ENCODE measurements at regions not wholly inside any gene's neighbourhood (a gene's known extent, or its start where the extent isn't known, plus 50 kb on each side); places are given as distances from the start of the nearest gene placed in this dataset.

DNA sequence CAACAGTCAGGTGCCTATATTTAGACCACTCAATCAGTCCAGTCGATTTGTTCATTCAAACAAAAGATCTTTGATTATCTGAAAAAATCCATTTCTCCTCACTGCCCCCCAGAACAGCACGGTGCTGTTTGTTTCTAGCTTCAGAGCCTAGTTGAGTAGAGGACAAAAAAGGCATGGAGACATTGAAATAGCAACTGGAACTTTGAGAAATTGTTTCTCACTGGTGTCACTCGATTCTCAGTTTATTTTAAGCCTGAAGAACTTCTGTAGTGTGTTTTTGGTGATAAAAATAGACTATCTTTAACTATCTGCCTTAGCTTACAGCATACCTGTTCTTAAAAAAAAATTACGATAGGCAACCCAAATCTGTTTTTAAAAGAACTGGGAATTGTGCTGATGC is 67.1 kb downstream of the ARHGAP35 start:
- TF ChIP-seq, protein P1, sequence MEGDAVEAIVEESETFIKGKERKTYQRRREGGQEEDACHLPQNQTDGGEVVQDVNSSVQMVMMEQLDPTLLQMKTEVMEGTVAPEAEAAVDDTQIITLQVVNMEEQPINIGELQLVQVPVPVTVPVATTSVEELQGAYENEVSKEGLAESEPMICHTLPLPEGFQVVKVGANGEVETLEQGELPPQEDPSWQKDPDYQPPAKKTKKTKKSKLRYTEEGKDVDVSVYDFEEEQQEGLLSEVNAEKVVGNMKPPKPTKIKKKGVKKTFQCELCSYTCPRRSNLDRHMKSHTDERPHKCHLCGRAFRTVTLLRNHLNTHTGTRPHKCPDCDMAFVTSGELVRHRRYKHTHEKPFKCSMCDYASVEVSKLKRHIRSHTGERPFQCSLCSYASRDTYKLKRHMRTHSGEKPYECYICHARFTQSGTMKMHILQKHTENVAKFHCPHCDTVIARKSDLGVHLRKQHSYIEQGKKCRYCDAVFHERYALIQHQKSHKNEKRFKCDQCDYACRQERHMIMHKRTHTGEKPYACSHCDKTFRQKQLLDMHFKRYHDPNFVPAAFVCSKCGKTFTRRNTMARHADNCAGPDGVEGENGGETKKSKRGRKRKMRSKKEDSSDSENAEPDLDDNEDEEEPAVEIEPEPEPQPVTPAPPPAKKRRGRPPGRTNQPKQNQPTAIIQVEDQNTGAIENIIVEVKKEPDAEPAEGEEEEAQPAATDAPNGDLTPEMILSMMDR (IDR thresholded peaks at IDR 0.05), result no peak
- no peak for DNase-seq (ENCODE audit: low spot score)
- ATAC-seq (ENCODE audit: low FRiP score), result no peak

DNA sequence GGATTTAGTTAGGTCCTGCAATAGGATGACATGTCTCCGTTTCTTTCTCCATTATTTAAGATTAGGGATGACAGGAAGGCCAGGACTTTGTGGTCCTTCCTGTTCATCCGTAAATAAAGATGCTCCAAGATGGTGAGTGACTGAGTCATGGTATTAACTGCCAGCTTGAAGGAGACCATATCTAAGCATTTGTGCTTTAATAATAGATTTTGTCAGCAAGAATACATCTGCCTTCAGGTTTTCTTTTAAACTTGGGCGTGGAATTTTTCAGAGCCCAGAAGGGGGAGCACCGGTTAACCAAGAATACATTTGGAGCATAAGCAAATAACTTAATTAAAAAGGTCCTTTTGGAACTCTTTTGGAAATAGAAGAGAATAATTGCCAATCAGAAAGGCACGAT is 68.2 kb downstream of the ARHGAP35 start:
- DNase-seq (ENCODE audit: low spot score) (no peak), ATAC-seq (ENCODE audit: low FRiP score) (no peak)
- TF ChIP-seq, protein P1 (IDR thresholded peaks at IDR 0.05), result no peak

DNA sequence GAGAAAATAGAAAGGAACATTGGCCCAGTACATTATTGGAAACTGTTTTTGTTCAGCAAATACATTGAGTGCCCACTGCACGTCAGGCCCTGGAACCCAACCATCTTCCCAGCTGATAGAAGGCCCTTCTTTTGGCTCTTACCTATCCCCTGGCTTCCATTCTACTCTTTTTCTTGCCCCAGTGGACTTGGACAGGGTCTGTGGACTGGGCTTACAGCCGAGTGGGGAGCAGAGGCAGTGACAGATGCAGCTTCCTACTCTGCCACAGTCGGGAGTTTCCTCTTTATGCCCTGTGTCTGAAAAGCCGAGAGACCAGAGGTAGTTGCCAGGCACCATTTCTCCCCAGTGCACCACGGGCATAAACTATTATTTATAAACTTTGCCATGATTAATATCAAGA is 70.4 kb downstream of the ARHGAP35 start:
- TF ChIP-seq, protein P1 (IDR thresholded peaks at IDR 0.05), result no peak
- ATAC-seq (ENCODE audit: low FRiP score), result no peak

DNA sequence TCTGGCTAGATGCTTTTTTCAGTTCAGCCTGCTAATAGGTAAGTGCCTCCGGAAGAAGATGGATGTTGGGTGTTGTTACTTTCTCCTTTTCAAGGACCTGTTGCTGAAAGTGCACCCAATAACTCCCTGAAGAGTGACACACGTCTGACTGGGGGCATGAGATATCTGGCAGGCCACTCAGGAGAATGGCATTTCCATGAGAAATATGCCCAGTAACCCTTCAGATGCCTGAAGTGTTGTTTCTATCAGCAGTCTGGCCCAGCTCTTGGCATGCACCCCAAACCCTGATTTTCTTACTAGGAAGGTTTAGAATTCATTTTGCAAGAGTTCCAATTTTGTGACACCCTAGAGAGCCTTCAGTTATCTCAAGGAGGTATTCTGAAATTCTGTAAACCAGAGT is 71.5 kb downstream of the ARHGAP35 start:
- no peak for DNase-seq (ENCODE audit: low spot score)
- TF ChIP-seq, protein P1 (IDR thresholded peaks at IDR 0.05), result no peak
- no peak for ATAC-seq (ENCODE audit: low FRiP score)

More for the DNA sequence above, 70.4 kb downstream of the ARHGAP35 start:
- DNase-seq (ENCODE audit: low spot score), result no peak

DNA sequence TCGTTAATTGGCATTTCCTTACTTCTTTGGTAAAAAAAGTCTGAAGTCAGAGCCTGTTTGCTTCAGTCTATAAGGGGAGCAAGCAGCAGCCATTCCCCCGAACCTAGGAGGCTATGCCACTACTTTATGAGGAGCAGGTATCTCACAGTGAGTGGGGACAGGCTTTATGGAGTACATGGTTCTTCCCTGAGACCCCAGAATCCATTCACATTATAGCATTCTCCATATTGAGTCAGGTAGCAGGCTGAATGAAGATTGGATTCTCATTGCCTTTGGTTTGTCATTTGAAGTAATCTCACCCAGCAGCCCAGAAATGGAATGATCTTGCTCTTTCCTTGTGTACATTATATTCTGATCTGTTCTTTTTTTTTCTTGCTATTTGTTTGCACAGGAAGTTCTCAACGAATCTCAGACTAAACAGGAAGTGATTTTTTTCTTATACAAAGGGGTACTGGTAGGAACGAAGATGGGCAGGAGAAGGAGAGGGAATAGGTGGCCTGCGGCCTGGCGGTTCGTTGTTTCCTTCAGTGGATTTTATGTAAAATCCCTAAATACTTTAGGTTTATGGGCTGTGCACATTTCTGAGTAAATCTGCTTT is 74.4 kb downstream of the ARHGAP35 start:
- ATAC-seq (ENCODE audit: low FRiP score), result no peak

DNA sequence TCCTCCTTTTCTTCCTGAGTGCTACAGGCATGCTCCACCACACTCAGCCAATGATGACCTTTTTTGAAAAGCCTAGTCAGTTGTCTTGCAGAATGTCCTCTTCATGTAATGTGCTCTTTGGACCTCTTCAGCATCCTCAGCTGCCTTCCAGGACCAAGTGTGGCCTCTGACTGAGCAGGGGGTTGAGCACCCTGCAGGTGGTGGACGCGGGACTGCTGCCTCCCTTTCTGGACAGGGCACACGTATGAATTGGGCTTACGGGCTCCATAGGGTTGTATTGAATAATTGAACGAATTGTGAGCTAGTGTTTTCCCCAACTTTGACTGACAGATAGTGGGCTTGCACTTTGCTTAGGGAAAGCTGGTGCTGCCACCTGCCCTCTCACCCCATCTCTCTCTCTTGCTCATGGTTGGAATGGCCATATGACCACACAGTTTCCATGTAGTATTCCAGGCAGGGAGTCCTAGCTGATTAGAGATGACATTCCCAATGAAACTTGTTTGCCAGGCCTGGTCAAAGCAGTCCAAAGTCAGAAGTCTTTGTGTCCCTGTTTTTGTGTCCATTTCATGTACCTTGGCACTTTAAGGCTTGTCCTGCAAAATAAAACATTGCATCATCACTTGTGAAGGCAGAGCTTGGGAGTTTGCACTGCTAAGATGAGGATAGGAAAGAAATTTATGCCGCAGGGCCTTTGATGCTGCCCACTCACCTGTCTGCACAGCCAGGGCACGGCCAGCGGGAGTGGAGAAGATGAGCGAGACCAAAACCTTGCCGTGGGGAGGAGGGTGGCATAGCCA is 76.3 kb upstream of the NPAS1 start:
- DNase-seq (ENCODE audit: low spot score), result no peak
- TF ChIP-seq, protein P1 (IDR thresholded peaks at IDR 0.05), result no peak
- ATAC-seq (ENCODE audit: low FRiP score), result no peak

More for the DNA sequence above, 74.4 kb downstream of the ARHGAP35 start:
- TF ChIP-seq, protein P1 (IDR thresholded peaks at IDR 0.05), result no peak
- DNase-seq (ENCODE audit: low spot score), result no peak

Data from omental fat pad (tissue), 3 donors.